Neutrophil (primary cell): ENCODE measurements at regions not wholly inside any gene's neighbourhood (a gene's known extent, or its start where the extent isn't known, plus 50 kb on each side); places are given as distances from the start of the nearest gene placed in this dataset.
"Not testable (repeated sequence)": the region's sequence is repeated elsewhere in the genome, so short reads cannot be mapped to it uniquely, and the experiment has no call there.

Experiments used
- H3K27ac ChIP-seq: fragments of 200-600 bp; sonication (generic); 2 replicates; pipeline ENCODE4 v1.5.1; 2016; ENCODE audit warnings: mild to moderate bottlenecking, moderate library complexity
- H3K27me3 ChIP-seq: fragments of 200-600 bp; sonication (generic); 2 replicates; pipeline ENCODE4 v1.6.0; 2016; ENCODE audit warnings: mild to moderate bottlenecking
- H3K36me3 ChIP-seq: fragments of 200-600 bp; sonication (generic); 2 replicates; pipeline ENCODE4 v1.5.1; 2017
- H3K4me1 ChIP-seq, 2 experiments: fragments of 200-600 bp in 1 of 2; sonication (generic) in 1 of 2; 1 replicate in 1 of 2; 2 replicates in 1 of 2; pipeline versions ENCODE4 v1.5.1 to v1.6.1; 2013 to 2016; ENCODE audit warnings: low read depth in 1 of 2, low read length in 1 of 2, mild to moderate bottlenecking in 1 of 2, moderate library complexity in 1 of 2; ENCODE audit not compliant: control insufficient read depth in 1 of 2, insufficient read depth in 1 of 2
- H3K4me3 ChIP-seq, 2 experiments: fragments of 200-600 bp in 1 of 2; sonication (generic) in 1 of 2; 1 replicate in 1 of 2; 2 replicates in 1 of 2; pipeline ENCODE4 v1.5.1; 2013 to 2016; ENCODE audit warnings: low read depth in 1 of 2, low read length in 1 of 2, mild to moderate bottlenecking in 1 of 2, moderate library complexity in 1 of 2
- H3K9me3 ChIP-seq: fragments of 200-600 bp; sonication (generic); 2 replicates; pipeline ENCODE4 v1.5.1; 2016
- CTCF ChIP-seq: fragments of 200-600 bp; sonication (generic); IDR thresholded peaks from 2 replicates; pipeline ENCODE4 v1.5.1; 2016; ENCODE audit warnings: antibody characterized with exemption

GRCh38 chr2:87341601-87342014 lies 320.0 kb upstream of the PLGLB1 start:
- not testable (repeated sequence) for H3K4me1 ChIP-seq, H3K27me3 ChIP-seq
- TF ChIP-seq CTCF, result peak; percentile 29

GRCh38 chr2:87342175-87342574 lies 320.5 kb upstream of the PLGLB1 start:
- H3K36me3 ChIP-seq, H3K9me3 ChIP-seq, H3K27me3 ChIP-seq, H3K27ac ChIP-seq, H3K4me3 ChIP-seq, H3K4me1 ChIP-seq: not testable (repeated sequence)

More at GRCh38 chr2:87341601-87342014, 320.0 kb upstream of the PLGLB1 start:
- H3K36me3 ChIP-seq, H3K4me3 ChIP-seq, H3K27ac ChIP-seq, H3K9me3 ChIP-seq: not testable (repeated sequence)

- not testable (repeated sequence) for H3K4me1 ChIP-seq, H3K9me3 ChIP-seq, H3K4me3 ChIP-seq, H3K27me3 ChIP-seq, H3K27ac ChIP-seq, H3K36me3 ChIP-seq
Observed at GRCh38 chr2:87343347-87343746, 321.7 kb upstream of the PLGLB1 start.

GRCh38 chr2:87345283-87345682 lies 323.6 kb upstream of the PLGLB1 start:
- H3K9me3 ChIP-seq, H3K4me3 ChIP-seq, H3K27me3 ChIP-seq, H3K27ac ChIP-seq, H3K4me1 ChIP-seq, H3K36me3 ChIP-seq: not testable (repeated sequence)

GRCh38 chr2:87348556-87348955 lies 326.9 kb upstream of the PLGLB1 start:
- H3K27me3 ChIP-seq, H3K27ac ChIP-seq, H3K4me1 ChIP-seq, H3K9me3 ChIP-seq, H3K36me3 ChIP-seq: not testable (repeated sequence)
- peak overlapping the region in 1 of 2 experiments; percentile 12 for H3K4me3 ChIP-seq

GRCh38 chr2:87349006-87349405 lies 327.4 kb upstream of the PLGLB1 start:
- H3K4me3 ChIP-seq, H3K27ac ChIP-seq, H3K36me3 ChIP-seq, H3K27me3 ChIP-seq, H3K4me1 ChIP-seq, H3K9me3 ChIP-seq: not testable (repeated sequence)

- not testable (repeated sequence) for H3K9me3 ChIP-seq, H3K36me3 ChIP-seq, H3K27me3 ChIP-seq, H3K4me3 ChIP-seq, H3K4me1 ChIP-seq, H3K27ac ChIP-seq
Observed at GRCh38 chr2:87352178-87352934, 330.7 kb upstream of the PLGLB1 start.

GRCh38 chr2:87353408-87353807 lies 331.8 kb upstream of the PLGLB1 start:
- H3K4me3 ChIP-seq, H3K4me1 ChIP-seq, H3K27ac ChIP-seq, H3K9me3 ChIP-seq, H3K36me3 ChIP-seq, H3K27me3 ChIP-seq: not testable (repeated sequence)

- H3K27ac ChIP-seq, H3K36me3 ChIP-seq, H3K27me3 ChIP-seq, H3K4me1 ChIP-seq, H3K9me3 ChIP-seq, H3K4me3 ChIP-seq: not testable (repeated sequence)
Observed at GRCh38 chr2:87354102-87354501, 332.5 kb upstream of the PLGLB1 start.

- H3K4me1 ChIP-seq, H3K27ac ChIP-seq, H3K27me3 ChIP-seq, H3K36me3 ChIP-seq, H3K9me3 ChIP-seq, H3K4me3 ChIP-seq: not testable (repeated sequence)
Observed at GRCh38 chr2:87360250-87360649, 338.6 kb upstream of the PLGLB1 start.

- not testable (repeated sequence) for H3K27ac ChIP-seq, H3K9me3 ChIP-seq, H3K4me1 ChIP-seq, H3K36me3 ChIP-seq, H3K27me3 ChIP-seq, H3K4me3 ChIP-seq
Observed at GRCh38 chr2:87360927-87361326, 339.3 kb upstream of the PLGLB1 start.

- not testable (repeated sequence) for H3K27ac ChIP-seq, H3K36me3 ChIP-seq, H3K27me3 ChIP-seq, H3K9me3 ChIP-seq, H3K4me3 ChIP-seq, H3K4me1 ChIP-seq
Observed at GRCh38 chr2:87361805-87362204, 340.2 kb upstream of the PLGLB1 start.

GRCh38 chr2:87364379-87364778 lies 342.7 kb upstream of the PLGLB1 start:
- H3K27ac ChIP-seq, H3K4me1 ChIP-seq, H3K4me3 ChIP-seq, H3K9me3 ChIP-seq, H3K36me3 ChIP-seq, H3K27me3 ChIP-seq: not testable (repeated sequence)
